ENCODE measurements at regions not wholly inside any gene's neighbourhood (a gene's known extent, or its start where the extent isn't known, plus 50 kb on each side); places are given as distances from the start of the nearest gene placed in this dataset.

DNA sequence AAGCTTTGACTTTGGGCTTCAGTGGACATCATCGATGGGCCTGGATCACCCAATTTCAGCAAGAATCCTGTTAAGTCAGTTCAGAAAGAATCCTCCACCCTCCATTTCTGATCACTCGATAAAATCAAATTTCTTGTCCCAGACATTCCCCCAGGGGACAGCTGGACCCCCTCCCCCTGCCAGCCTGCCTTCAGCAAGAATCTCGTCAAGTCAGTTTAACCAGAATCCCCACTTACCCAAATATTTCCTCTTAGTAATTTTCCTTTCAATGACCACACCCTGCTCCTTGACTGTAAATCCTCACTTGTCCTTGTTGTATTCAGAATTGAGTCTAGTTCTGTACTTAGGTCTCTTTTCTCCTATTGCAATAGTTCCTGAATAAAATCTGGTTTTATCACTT is 766.9 kb downstream of the XPNPEP1 start:
- 84% methylated on average over 3 of the region's 3 CpGs for WGBS
- Histone ChIP-seq H3K36me3 (ENCODE audit: control insufficient read depth in 4 of 4, insufficient read depth in 3 of 4, low read depth in 1 of 4, low read length in 3 of 4) (no peaks in the 10 kb centered on the region), H3K4me3 (ENCODE audit: low read depth in 1 of 3, low read length in 3 of 3) (no peak overlapping the region), H3K4me1 (ENCODE audit: control insufficient read depth in 4 of 4, insufficient read depth in 4 of 4, low read length in 3 of 4) (no peaks in the 10 kb centered on the region), H3K9me3 (ENCODE audit: control insufficient read depth in 4 of 4, low read length in 3 of 4) (peaks cover 0 to 1% (median 0%) of the 10 kb centered on the region in 4 donors), H3K27me3 (ENCODE audit: control insufficient read depth in 4 of 4, insufficient read depth in 4 of 4, low read length in 3 of 4) (no peaks in the 10 kb centered on the region), H3K9ac (ENCODE audit: low read depth in 1 of 2, low read length in 2 of 2) (no peak overlapping the region), H3K27ac (ENCODE audit: low read depth in 1 of 2, low read length in 2 of 2) (no peak overlapping the region)
- TF ChIP-seq, protein P1, sequence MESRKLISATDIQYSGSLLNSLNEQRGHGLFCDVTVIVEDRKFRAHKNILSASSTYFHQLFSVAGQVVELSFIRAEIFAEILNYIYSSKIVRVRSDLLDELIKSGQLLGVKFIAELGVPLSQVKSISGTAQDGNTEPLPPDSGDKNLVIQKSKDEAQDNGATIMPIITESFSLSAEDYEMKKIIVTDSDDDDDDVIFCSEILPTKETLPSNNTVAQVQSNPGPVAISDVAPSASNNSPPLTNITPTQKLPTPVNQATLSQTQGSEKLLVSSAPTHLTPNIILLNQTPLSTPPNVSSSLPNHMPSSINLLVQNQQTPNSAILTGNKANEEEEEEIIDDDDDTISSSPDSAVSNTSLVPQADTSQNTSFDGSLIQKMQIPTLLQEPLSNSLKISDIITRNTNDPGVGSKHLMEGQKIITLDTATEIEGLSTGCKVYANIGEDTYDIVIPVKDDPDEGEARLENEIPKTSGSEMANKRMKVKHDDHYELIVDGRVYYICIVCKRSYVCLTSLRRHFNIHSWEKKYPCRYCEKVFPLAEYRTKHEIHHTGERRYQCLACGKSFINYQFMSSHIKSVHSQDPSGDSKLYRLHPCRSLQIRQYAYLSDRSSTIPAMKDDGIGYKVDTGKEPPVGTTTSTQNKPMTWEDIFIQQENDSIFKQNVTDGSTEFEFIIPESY (IDR thresholded peaks at IDR 0.05), result no peak
- no peak for TF ChIP-seq FOXA1 (IDR thresholded peaks at IDR 0.05)
- no peak for TF ChIP-seq HNF4A (conservative IDR thresholded peaks at IDR 0.05)
- TF ChIP-seq GABPA (IDR thresholded peaks at IDR 0.05 in 1 of 2, conservative IDR thresholded peaks at IDR 0.05 in 1 of 2), result no peak
- TF ChIP-seq YY1 (IDR thresholded peaks at IDR 0.05), result no peak
- TF ChIP-seq, protein P2, sequence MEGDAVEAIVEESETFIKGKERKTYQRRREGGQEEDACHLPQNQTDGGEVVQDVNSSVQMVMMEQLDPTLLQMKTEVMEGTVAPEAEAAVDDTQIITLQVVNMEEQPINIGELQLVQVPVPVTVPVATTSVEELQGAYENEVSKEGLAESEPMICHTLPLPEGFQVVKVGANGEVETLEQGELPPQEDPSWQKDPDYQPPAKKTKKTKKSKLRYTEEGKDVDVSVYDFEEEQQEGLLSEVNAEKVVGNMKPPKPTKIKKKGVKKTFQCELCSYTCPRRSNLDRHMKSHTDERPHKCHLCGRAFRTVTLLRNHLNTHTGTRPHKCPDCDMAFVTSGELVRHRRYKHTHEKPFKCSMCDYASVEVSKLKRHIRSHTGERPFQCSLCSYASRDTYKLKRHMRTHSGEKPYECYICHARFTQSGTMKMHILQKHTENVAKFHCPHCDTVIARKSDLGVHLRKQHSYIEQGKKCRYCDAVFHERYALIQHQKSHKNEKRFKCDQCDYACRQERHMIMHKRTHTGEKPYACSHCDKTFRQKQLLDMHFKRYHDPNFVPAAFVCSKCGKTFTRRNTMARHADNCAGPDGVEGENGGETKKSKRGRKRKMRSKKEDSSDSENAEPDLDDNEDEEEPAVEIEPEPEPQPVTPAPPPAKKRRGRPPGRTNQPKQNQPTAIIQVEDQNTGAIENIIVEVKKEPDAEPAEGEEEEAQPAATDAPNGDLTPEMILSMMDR (IDR thresholded peaks at IDR 0.05; ENCODE audit: low read depth, low read length, missing input control), result no peak
- TF ChIP-seq HNF4G (IDR thresholded peaks at IDR 0.05), result no peak
- TF ChIP-seq RAD21 (IDR thresholded peaks at IDR 0.05), result no peak
- no peak for TF ChIP-seq TAF1 (conservative IDR thresholded peaks at IDR 0.05)
- no peak for TF ChIP-seq JUND (IDR thresholded peaks at IDR 0.05)
- TF ChIP-seq, protein P3, sequence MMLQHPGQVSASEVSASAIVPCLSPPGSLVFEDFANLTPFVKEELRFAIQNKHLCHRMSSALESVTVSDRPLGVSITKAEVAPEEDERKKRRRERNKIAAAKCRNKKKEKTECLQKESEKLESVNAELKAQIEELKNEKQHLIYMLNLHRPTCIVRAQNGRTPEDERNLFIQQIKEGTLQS (IDR thresholded peaks at IDR 0.05), result no peak
- TF ChIP-seq, protein P4, sequence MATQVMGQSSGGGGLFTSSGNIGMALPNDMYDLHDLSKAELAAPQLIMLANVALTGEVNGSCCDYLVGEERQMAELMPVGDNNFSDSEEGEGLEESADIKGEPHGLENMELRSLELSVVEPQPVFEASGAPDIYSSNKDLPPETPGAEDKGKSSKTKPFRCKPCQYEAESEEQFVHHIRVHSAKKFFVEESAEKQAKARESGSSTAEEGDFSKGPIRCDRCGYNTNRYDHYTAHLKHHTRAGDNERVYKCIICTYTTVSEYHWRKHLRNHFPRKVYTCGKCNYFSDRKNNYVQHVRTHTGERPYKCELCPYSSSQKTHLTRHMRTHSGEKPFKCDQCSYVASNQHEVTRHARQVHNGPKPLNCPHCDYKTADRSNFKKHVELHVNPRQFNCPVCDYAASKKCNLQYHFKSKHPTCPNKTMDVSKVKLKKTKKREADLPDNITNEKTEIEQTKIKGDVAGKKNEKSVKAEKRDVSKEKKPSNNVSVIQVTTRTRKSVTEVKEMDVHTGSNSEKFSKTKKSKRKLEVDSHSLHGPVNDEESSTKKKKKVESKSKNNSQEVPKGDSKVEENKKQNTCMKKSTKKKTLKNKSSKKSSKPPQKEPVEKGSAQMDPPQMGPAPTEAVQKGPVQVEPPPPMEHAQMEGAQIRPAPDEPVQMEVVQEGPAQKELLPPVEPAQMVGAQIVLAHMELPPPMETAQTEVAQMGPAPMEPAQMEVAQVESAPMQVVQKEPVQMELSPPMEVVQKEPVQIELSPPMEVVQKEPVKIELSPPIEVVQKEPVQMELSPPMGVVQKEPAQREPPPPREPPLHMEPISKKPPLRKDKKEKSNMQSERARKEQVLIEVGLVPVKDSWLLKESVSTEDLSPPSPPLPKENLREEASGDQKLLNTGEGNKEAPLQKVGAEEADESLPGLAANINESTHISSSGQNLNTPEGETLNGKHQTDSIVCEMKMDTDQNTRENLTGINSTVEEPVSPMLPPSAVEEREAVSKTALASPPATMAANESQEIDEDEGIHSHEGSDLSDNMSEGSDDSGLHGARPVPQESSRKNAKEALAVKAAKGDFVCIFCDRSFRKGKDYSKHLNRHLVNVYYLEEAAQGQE (IDR thresholded peaks at IDR 0.05), result no peak
- TF ChIP-seq NR2F2 (IDR thresholded peaks at IDR 0.05), result no peak
- TF ChIP-seq SP1 (IDR thresholded peaks at IDR 0.05), result no peak
- TF ChIP-seq FOXA2 (IDR thresholded peaks at IDR 0.05), result no peak
- no peak for DNase-seq (ENCODE audit: low spot score)

- Histone ChIP-seq H3K27ac (ENCODE audit: low read depth in 1 of 2, low read length in 2 of 2) (no peak overlapping the region), H3K9me3 (ENCODE audit: control insufficient read depth in 4 of 4, low read length in 3 of 4) (peaks cover 0 to 1% (median 0%) of the 10 kb centered on the region in 4 donors), H3K9ac (ENCODE audit: low read depth in 1 of 2, low read length in 2 of 2) (no peak overlapping the region), H3K36me3 (ENCODE audit: control insufficient read depth in 4 of 4, insufficient read depth in 3 of 4, low read depth in 1 of 4, low read length in 3 of 4) (no peaks in the 10 kb centered on the region), H3K4me1 (ENCODE audit: control insufficient read depth in 4 of 4, insufficient read depth in 4 of 4, low read length in 3 of 4) (peaks cover 0 to 13% (median 3%) of the 10 kb centered on the region in 4 donors), H3K27me3 (ENCODE audit: control insufficient read depth in 4 of 4, insufficient read depth in 4 of 4, low read length in 3 of 4) (no peaks in the 10 kb centered on the region), H3K4me3 (ENCODE audit: low read depth in 1 of 3, low read length in 3 of 3) (no peak overlapping the region)
- TF ChIP-seq, protein P1 (IDR thresholded peaks at IDR 0.05), result no peak
- TF ChIP-seq EGR1 (IDR thresholded peaks at IDR 0.05; ENCODE audit: low read depth in 2 of 2) (no peak), HNF4A (conservative IDR thresholded peaks at IDR 0.05) (peak; percentile 27 to 37), YY1 (IDR thresholded peaks at IDR 0.05) (peak; percentile 20), TAF1 (conservative IDR thresholded peaks at IDR 0.05) (no peak), RXRA (IDR thresholded peaks at IDR 0.05) (peak in 1 of 2 donors; percentile 6)
- TF ChIP-seq, protein P5, sequence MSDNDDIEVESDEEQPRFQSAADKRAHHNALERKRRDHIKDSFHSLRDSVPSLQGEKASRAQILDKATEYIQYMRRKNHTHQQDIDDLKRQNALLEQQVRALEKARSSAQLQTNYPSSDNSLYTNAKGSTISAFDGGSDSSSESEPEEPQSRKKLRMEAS (IDR thresholded peaks at IDR 0.05), result no peak
- no peak for DNase-seq (ENCODE audit: low spot score)
Observed at GRCh38 chr10:109149666-109150350, 773.5 kb downstream of the XPNPEP1 start.

All from liver (tissue), 8 donors.